GM18519 (cell line): ENCODE measurements at regions not wholly inside any gene's neighbourhood (a gene's known extent, or its start where the extent isn't known, plus 50 kb on each side); places are given as distances from the start of the nearest gene placed in this dataset.

Experiments used
- ATAC-seq: cut with Tn5 transposase; IDR thresholded peaks from one replicate; pipeline ENCODE4 v1.9.1; 2021; ENCODE audit warnings: mild to moderate bottlenecking, moderate library complexity; ENCODE audit not compliant: unreplicated experiment, low FRiP score

- ATAC-seq, result no peak
Measured at GRCh38 chr3:117527346-117527745, 817.8 kb downstream of the TUSC7 start.

GRCh38 chr3:117528688-117529087 is 819.1 kb downstream of the TUSC7 start:
- no peak for ATAC-seq

GRCh38 chr3:117531078-117531767 is 821.6 kb downstream of the TUSC7 start:
- no peak for ATAC-seq

- ATAC-seq, result no peak
Measured at GRCh38 chr3:117532268-117532667, 822.7 kb downstream of the TUSC7 start.

- ATAC-seq, result no peak
Measured at GRCh38 chr3:117534138-117534537, 824.6 kb downstream of the TUSC7 start.

GRCh38 chr3:117536006-117536405 is 826.4 kb downstream of the TUSC7 start:
- no peak for ATAC-seq

GRCh38 chr3:117537949-117538348 is 828.4 kb downstream of the TUSC7 start:
- ATAC-seq, result no peak

GRCh38 chr3:117539729-117540128 is 830.1 kb downstream of the TUSC7 start:
- ATAC-seq, result no peak

GRCh38 chr3:117540597-117540996 is 831.0 kb downstream of the TUSC7 start:
- ATAC-seq, result no peak

GRCh38 chr3:117541721-117542120 is 832.1 kb downstream of the TUSC7 start:
- ATAC-seq, result no peak

GRCh38 chr3:117543521-117543920 is 833.9 kb downstream of the TUSC7 start:
- ATAC-seq, result no peak

GRCh38 chr3:117545484-117545883 is 835.9 kb downstream of the TUSC7 start:
- ATAC-seq, result no peak

- no peak for ATAC-seq
Measured at GRCh38 chr3:117547956-117548550, 838.5 kb downstream of the TUSC7 start.

- ATAC-seq, result no peak
Measured at GRCh38 chr3:117548600-117548999, 839.0 kb downstream of the TUSC7 start.

GRCh38 chr3:117549716-117550115 is 840.1 kb downstream of the TUSC7 start:
- ATAC-seq, result no peak

GRCh38 chr3:117550766-117551165 is 841.2 kb downstream of the TUSC7 start:
- no peak for ATAC-seq

GRCh38 chr3:117553461-117553860 is 843.9 kb downstream of the TUSC7 start:
- peak; percentile 98 for ATAC-seq

GRCh38 chr3:117556646-117557407 is 847.2 kb downstream of the TUSC7 start:
- no peak for ATAC-seq

- no peak for ATAC-seq
Measured at GRCh38 chr3:117557464-117558090, 848.0 kb downstream of the TUSC7 start.

GRCh38 chr3:117558681-117559080 is 849.1 kb downstream of the TUSC7 start:
- no peak for ATAC-seq

- no peak for ATAC-seq
Measured at GRCh38 chr3:117562000-117562399, 852.4 kb downstream of the TUSC7 start.
